ENCODE measurements at regions not wholly inside any gene's neighbourhood (a gene's known extent, or its start where the extent isn't known, plus 50 kb on each side); places are given as distances from the start of the nearest gene placed in this dataset.

- POLR2A ChIA-PET: no interaction called here
Measured at GRCh38 chr16:13545271-13545670, 374.7 kb upstream of the ERCC4 start.

More at GRCh38 chr16:13545271-13545670, 374.7 kb upstream of the ERCC4 start:
- H3K27ac ChIP-seq (ENCODE audit: low read depth, low read length): no peak overlapping the region
- RAD21 ChIA-PET (ENCODE audit: low non-redundant PET in 1 of 2, low total read pairs in 2 of 2, uncharacterized antibody in 2 of 2, unreplicated experiment in 2 of 2): no interaction called here
- H3K36me3 ChIP-seq (ENCODE audit: control insufficient read depth in 1 of 2, insufficient read depth in 2 of 2, low read length in 2 of 2): no peaks in the 10 kb centered on the region
- intact Hi-C loops (cut with micrococcal nuclease): no loop called here
- H3K27me3 ChIP-seq (ENCODE audit: insufficient read depth, low read length): no peaks in the 10 kb centered on the region
- H3K79me2 ChIP-seq (ENCODE audit: insufficient read depth, low read length): no peaks in the 10 kb centered on the region
- TF ChIP-seq TCF7L2 (IDR thresholded peaks at IDR 0.05; ENCODE audit: borderline replicate concordance, extremely low read depth, insufficient read depth, insufficient read length) (no peak), POLR2A (IDR thresholded peaks at IDR 0.05; ENCODE audit: borderline replicate concordance, extremely low read depth, insufficient read depth, insufficient read length) (no peak), JUND (IDR thresholded peaks at IDR 0.05) (no peak), ELF1 (IDR thresholded peaks at IDR 0.05; ENCODE audit: borderline replicate concordance, low read depth) (no peak), POLR2AphosphoS5 (IDR thresholded peaks at IDR 0.05; ENCODE audit: low read depth, low read length) (no peak), CEBPB (IDR thresholded peaks at IDR 0.05; ENCODE audit: low read depth) (no peak), CBX3 (IDR thresholded peaks at IDR 0.05; ENCODE audit: low read depth) (no peak), FOSL1 (IDR thresholded peaks at IDR 0.05; ENCODE audit: low read depth) (no peak), SIN3A (IDR thresholded peaks at IDR 0.05; ENCODE audit: low read depth) (no peak), RAD21 (IDR thresholded peaks at IDR 0.05; ENCODE audit: low read depth) (no peak), EGR1 (IDR thresholded peaks at IDR 0.05; ENCODE audit: low read depth) (no peak), SRF (IDR thresholded peaks at IDR 0.05; ENCODE audit: low read depth) (no peak), EZH2 (IDR thresholded peaks at IDR 0.05) (no peak), MAX (IDR thresholded peaks at IDR 0.05) (no peak)
- TF ChIP-seq, protein P1, sequence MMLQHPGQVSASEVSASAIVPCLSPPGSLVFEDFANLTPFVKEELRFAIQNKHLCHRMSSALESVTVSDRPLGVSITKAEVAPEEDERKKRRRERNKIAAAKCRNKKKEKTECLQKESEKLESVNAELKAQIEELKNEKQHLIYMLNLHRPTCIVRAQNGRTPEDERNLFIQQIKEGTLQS (IDR thresholded peaks at IDR 0.05): no peak
- TF ChIP-seq, protein P2, sequence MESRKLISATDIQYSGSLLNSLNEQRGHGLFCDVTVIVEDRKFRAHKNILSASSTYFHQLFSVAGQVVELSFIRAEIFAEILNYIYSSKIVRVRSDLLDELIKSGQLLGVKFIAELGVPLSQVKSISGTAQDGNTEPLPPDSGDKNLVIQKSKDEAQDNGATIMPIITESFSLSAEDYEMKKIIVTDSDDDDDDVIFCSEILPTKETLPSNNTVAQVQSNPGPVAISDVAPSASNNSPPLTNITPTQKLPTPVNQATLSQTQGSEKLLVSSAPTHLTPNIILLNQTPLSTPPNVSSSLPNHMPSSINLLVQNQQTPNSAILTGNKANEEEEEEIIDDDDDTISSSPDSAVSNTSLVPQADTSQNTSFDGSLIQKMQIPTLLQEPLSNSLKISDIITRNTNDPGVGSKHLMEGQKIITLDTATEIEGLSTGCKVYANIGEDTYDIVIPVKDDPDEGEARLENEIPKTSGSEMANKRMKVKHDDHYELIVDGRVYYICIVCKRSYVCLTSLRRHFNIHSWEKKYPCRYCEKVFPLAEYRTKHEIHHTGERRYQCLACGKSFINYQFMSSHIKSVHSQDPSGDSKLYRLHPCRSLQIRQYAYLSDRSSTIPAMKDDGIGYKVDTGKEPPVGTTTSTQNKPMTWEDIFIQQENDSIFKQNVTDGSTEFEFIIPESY (IDR thresholded peaks at IDR 0.05; ENCODE audit: extremely low read depth, insufficient replicate concordance, low read length): no peak
- no peak for ATAC-seq
- H3K9me3 ChIP-seq (ENCODE audit: control insufficient read depth in 1 of 2, insufficient read depth in 1 of 2, low read depth in 1 of 2, low read length in 2 of 2): no peaks in the 10 kb centered on the region; a peak in 1 of 4 replicates
- H3K9me2 ChIP-seq (ENCODE audit: insufficient read depth): no peaks in the 10 kb centered on the region
- H3K4me2 ChIP-seq (ENCODE audit: low read length): no peak overlapping the region
- no peaks in the 10 kb centered on the region for H4K20me1 ChIP-seq (ENCODE audit: insufficient read depth)
- BruUV-seq (replicated peaks): no TSS peak
- no peak overlapping the region for H3K9ac ChIP-seq (ENCODE audit: low read length)
- no peak for DNase-seq (ENCODE audit: low read depth, low spot score)
- H2AFZ ChIP-seq (ENCODE audit: low read depth, low read length, poor library complexity, severe bottlenecking): no peak overlapping the region
- H3K4me1 ChIP-seq (ENCODE audit: control insufficient read depth in 1 of 2, insufficient read depth in 2 of 2, low read length in 2 of 2): no peaks in the 10 kb centered on the region
- no peak overlapping the region for H3K4me3 ChIP-seq (replicated peaks in 1 of 2; ENCODE audit: low read depth in 1 of 2, low read length in 2 of 2)
- CTCF ChIA-PET: no interaction called here
